ENCODE measurements at regions not wholly inside any gene's neighbourhood (a gene's known extent, or its start where the extent isn't known, plus 50 kb on each side); places are given as distances from the start of the nearest gene placed in this dataset.
"Not testable (repeated sequence)": the region's sequence is repeated elsewhere in the genome, so short reads cannot be mapped to it uniquely, and the experiment has no call there.

DNA sequence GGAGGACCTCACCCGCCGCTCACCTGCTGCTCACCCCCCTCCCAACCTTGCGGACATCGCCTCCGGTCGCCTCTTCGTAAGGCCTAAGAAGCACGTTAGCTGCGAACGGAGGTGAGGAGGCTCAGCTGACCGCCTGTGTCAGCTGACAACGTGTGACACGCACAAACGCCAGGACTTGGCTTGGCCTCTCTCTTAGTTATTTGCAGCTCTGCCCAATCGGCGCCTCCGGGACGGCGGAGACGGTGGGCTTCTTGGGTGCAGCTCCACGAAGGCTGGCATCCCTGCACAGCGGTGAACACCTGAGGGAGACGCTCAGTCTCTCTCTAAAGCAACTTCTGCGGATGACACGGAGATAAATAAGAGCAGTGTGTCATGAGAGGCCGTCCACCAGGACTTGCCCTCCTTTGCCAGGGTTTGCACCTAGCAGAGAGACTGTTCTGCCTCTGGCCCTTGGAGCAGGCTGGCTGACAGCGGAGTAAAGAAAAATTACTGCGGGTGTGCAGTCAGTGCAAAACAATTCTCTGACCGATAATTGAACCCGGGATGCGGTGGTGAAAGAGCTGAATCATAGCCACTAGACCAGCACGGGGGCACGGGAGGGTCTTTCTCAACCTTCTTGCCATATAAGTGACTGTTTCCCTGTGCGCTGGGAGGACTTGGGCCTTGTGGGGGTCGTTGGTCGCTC, 318.9 kb downstream of the FAM72C start:
- DNase-seq = no peak
- Histone ChIP-seq H3K4me2 (ENCODE audit: low read length) (no peak overlapping the region), H3K27ac (ENCODE audit: low read depth, low read length) (no peak overlapping the region), H2AK5ac (ENCODE audit: low read length) (no peak overlapping the region), H2BK120ac (ENCODE audit: insufficient read depth, low read length, poor library complexity) (no peak overlapping the region), H3K4me1 (ENCODE audit: control insufficient read depth in 1 of 2, insufficient read depth in 2 of 2, low read length in 2 of 2) (no peaks in the 10 kb centered on the region), H3K14ac (ENCODE audit: low read length) (no peak overlapping the region), H4K12ac (ENCODE audit: low read depth, low read length) (no peak overlapping the region), H3K79me2 (ENCODE audit: control insufficient read depth, insufficient read depth, low read length, poor library complexity) (no peaks in the 10 kb centered on the region), H3K18ac (ENCODE audit: low read length) (no peak overlapping the region), H3K36me3 (ENCODE audit: control insufficient read depth in 1 of 2, insufficient read depth in 2 of 2, low read length in 2 of 2) (no peaks in the 10 kb centered on the region), H3K4ac (ENCODE audit: low read depth, low read length) (no peak overlapping the region), H3K27me3 (ENCODE audit: insufficient read depth, low read length) (no peaks in the 10 kb centered on the region), H3K9me3 (ENCODE audit: insufficient read depth, low read depth, low read length) (peaks cover 11% of the 10 kb centered on the region), H2BK5ac (ENCODE audit: low read depth, low read length, poor library complexity) (no peak overlapping the region), H3K9ac (ENCODE audit: low read length) (no peak overlapping the region), H3K79me1 (ENCODE audit: low read length) (no peaks in the 10 kb centered on the region), H4K8ac (ENCODE audit: low read depth, low read length) (no peak overlapping the region), H4K91ac (ENCODE audit: low read depth, low read length) (no peak overlapping the region), H2BK12ac (ENCODE audit: low read length) (no peak overlapping the region), H3K4me3 (ENCODE audit: low read depth, low read length) (no peak overlapping the region), H3K23ac (ENCODE audit: low read length) (no peak overlapping the region), H2AFZ (ENCODE audit: insufficient read depth, low read length, poor library complexity) (no peak overlapping the region)
- WGBS (ENCODE audit: extremely low coverage, insufficient coverage, insufficient read length) = no CpG with 5 or more reads among the region's 36 CpGs

DNA sequence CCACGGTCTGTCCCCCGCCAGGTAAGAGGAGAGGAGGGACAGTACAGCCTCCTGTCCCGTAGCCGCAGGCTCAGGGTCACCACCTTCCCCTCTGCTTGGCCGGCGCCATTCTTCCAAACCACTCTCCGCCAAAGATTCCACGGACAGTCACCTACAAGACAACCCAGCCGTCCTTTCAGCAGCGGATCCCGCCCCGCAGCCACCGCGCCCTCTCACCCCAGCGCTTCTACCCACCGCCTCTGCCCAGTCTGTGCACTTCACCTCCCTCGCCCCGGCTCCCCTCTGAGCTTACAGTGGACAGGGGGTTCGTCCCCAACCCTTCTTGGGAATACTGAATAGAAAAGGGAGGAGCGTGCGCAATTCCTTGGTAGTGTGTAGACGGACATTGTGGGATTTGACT, 319.6 kb downstream of the FAM72C start:
- no peaks in the 10 kb centered on the region for H3K36me3 ChIP-seq (ENCODE audit: control insufficient read depth in 1 of 2, insufficient read depth in 2 of 2, low read length in 2 of 2)
- H3K18ac ChIP-seq (ENCODE audit: low read length) = no peak overlapping the region
- no peak overlapping the region for H2BK5ac ChIP-seq (ENCODE audit: low read depth, low read length, poor library complexity)
- H2BK12ac ChIP-seq (ENCODE audit: low read length) = no peak overlapping the region
- H4K91ac ChIP-seq (ENCODE audit: low read depth, low read length) = no peak overlapping the region
- DNase-seq = no peak
- no peaks in the 10 kb centered on the region for H3K79me1 ChIP-seq (ENCODE audit: low read length)
- no peak overlapping the region for H3K9ac ChIP-seq (ENCODE audit: low read length)
- H3K27me3 ChIP-seq (ENCODE audit: insufficient read depth, low read length) = no peaks in the 10 kb centered on the region
- H3K4ac ChIP-seq (ENCODE audit: low read depth, low read length) = no peak overlapping the region
- no peak overlapping the region for H3K23ac ChIP-seq (ENCODE audit: low read length)
- no CpG with 5 or more reads among the region's 22 CpGs for WGBS (ENCODE audit: extremely low coverage, insufficient coverage, insufficient read length)
- no peak overlapping the region for H3K4me2 ChIP-seq (ENCODE audit: low read length)
- H2AFZ ChIP-seq (ENCODE audit: insufficient read depth, low read length, poor library complexity) = no peak overlapping the region
- no peaks in the 10 kb centered on the region for H3K4me1 ChIP-seq (ENCODE audit: control insufficient read depth in 1 of 2, insufficient read depth in 2 of 2, low read length in 2 of 2)
- H4K8ac ChIP-seq (ENCODE audit: low read depth, low read length) = no peak overlapping the region
- no peaks in the 10 kb centered on the region for H3K79me2 ChIP-seq (ENCODE audit: control insufficient read depth, insufficient read depth, low read length, poor library complexity)
- no peak overlapping the region for H3K14ac ChIP-seq (ENCODE audit: low read length)
- H4K12ac ChIP-seq (ENCODE audit: low read depth, low read length) = no peak overlapping the region
- no peak overlapping the region for H2BK120ac ChIP-seq (ENCODE audit: insufficient read depth, low read length, poor library complexity)
- no peak overlapping the region for H3K4me3 ChIP-seq (ENCODE audit: low read depth, low read length)
- H3K27ac ChIP-seq (ENCODE audit: low read depth, low read length) = no peak overlapping the region
- H2AK5ac ChIP-seq (ENCODE audit: low read length) = no peak overlapping the region
- H3K9me3 ChIP-seq (ENCODE audit: insufficient read depth, low read depth, low read length) = peaks cover 11% of the 10 kb centered on the region

DNA sequence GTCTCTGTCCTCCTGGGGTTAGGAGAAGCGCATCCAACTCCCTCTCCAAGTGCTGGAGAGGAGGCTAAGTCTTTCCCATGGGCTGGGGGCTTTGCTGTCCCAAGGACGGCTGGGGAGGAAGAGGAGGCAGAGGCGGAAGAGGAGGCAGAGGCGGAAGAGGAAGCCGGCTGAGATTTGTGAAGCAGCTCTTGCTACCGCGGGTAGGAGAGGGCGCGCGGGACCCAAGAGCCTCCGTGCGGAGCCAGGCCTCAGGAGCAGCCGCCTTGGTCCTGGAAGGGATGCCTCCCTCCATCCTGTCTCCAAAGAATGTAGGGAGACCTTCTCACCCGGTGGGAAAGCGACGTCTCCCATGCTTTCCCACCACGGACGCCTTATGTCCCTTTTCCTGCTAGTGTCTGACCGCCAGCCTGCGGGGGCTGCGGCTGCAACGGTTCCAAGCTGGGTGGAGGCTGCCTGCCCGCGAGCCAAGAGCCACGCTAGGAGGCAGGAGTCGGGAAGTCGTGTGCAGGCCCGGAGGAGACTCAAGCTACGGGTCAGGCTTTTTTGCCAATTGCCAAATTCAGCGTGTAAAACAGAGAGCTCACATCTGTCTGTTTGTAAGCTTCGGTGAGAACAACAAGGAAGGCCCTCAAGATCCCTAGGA, 320.3 kb downstream of the FAM72C start:
- no peak overlapping the region for H3K4me2 ChIP-seq (ENCODE audit: low read length)
- H2BK120ac ChIP-seq (ENCODE audit: insufficient read depth, low read length, poor library complexity) = no peak overlapping the region
- DNase-seq = no peak
- H3K4me3 ChIP-seq (ENCODE audit: low read depth, low read length) = no peak overlapping the region
- no peak overlapping the region for H3K23ac ChIP-seq (ENCODE audit: low read length)
- WGBS (ENCODE audit: extremely low coverage, insufficient coverage, insufficient read length) = no CpG with 5 or more reads among the region's 31 CpGs
- no peaks in the 10 kb centered on the region for H3K27me3 ChIP-seq (ENCODE audit: insufficient read depth, low read length)
- no peaks in the 10 kb centered on the region for H3K36me3 ChIP-seq (ENCODE audit: control insufficient read depth in 1 of 2, insufficient read depth in 2 of 2, low read length in 2 of 2)
- H3K14ac ChIP-seq (ENCODE audit: low read length) = no peak overlapping the region
- no peak overlapping the region for H2AFZ ChIP-seq (ENCODE audit: insufficient read depth, low read length, poor library complexity)
- peaks cover 11% of the 10 kb centered on the region for H3K9me3 ChIP-seq (ENCODE audit: insufficient read depth, low read depth, low read length)
- no peak overlapping the region for H4K12ac ChIP-seq (ENCODE audit: low read depth, low read length)
- no peak overlapping the region for H4K91ac ChIP-seq (ENCODE audit: low read depth, low read length)
- no peak overlapping the region for H2AK5ac ChIP-seq (ENCODE audit: low read length)
- no peaks in the 10 kb centered on the region for H3K79me2 ChIP-seq (ENCODE audit: control insufficient read depth, insufficient read depth, low read length, poor library complexity)
- H2BK5ac ChIP-seq (ENCODE audit: low read depth, low read length, poor library complexity) = no peak overlapping the region
- no peak overlapping the region for H3K9ac ChIP-seq (ENCODE audit: low read length)
- no peak overlapping the region for H3K18ac ChIP-seq (ENCODE audit: low read length)
- H3K79me1 ChIP-seq (ENCODE audit: low read length) = no peaks in the 10 kb centered on the region
- no peak overlapping the region for H3K27ac ChIP-seq (ENCODE audit: low read depth, low read length)
- no peak overlapping the region for H3K4ac ChIP-seq (ENCODE audit: low read depth, low read length)
- H4K8ac ChIP-seq (ENCODE audit: low read depth, low read length) = no peak overlapping the region
- no peak overlapping the region for H2BK12ac ChIP-seq (ENCODE audit: low read length)
- H3K4me1 ChIP-seq (ENCODE audit: control insufficient read depth in 1 of 2, insufficient read depth in 2 of 2, low read length in 2 of 2) = no peaks in the 10 kb centered on the region

DNA sequence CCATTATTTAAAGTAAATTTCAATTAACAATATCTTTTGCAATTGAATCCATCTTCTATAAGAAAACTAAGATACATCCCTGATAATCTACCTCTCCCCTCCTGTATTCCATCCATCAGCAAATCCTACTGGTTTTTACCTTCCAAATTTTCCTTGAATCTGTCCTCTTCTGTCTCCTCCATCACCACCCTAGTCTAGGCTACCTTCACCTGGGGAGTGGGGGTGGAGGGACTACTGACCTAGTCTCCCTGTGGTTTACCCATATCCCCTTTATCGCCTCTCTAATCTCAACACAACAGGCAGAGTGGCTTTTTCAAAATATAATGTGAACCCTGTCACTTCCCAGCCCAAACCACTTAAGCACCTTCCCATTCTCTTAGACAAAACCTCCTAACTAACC, 327.8 kb downstream of the FAM72C start:
- DNase-seq; H2BK5ac ChIP-seq (ENCODE audit: low read depth, low read length, poor library complexity); H3K79me2 ChIP-seq (ENCODE audit: control insufficient read depth, insufficient read depth, low read length, poor library complexity); H3K4me1 ChIP-seq (ENCODE audit: control insufficient read depth in 1 of 2, insufficient read depth in 2 of 2, low read length in 2 of 2); H3K18ac ChIP-seq (ENCODE audit: low read length); H4K8ac ChIP-seq (ENCODE audit: low read depth, low read length); H3K27ac ChIP-seq (ENCODE audit: low read depth, low read length); H3K14ac ChIP-seq (ENCODE audit: low read length); H3K79me1 ChIP-seq (ENCODE audit: low read length); H3K36me3 ChIP-seq (ENCODE audit: control insufficient read depth in 1 of 2, insufficient read depth in 2 of 2, low read length in 2 of 2); H3K27me3 ChIP-seq (ENCODE audit: insufficient read depth, low read length); H2BK120ac ChIP-seq (ENCODE audit: insufficient read depth, low read length, poor library complexity); H3K4me2 ChIP-seq (ENCODE audit: low read length); H2AK5ac ChIP-seq (ENCODE audit: low read length); H3K9me3 ChIP-seq (ENCODE audit: insufficient read depth, low read depth, low read length); H4K91ac ChIP-seq (ENCODE audit: low read depth, low read length); H2AFZ ChIP-seq (ENCODE audit: insufficient read depth, low read length, poor library complexity); H3K23ac ChIP-seq (ENCODE audit: low read length); H3K4ac ChIP-seq (ENCODE audit: low read depth, low read length); H4K12ac ChIP-seq (ENCODE audit: low read depth, low read length); H3K4me3 ChIP-seq (ENCODE audit: low read depth, low read length); H3K9ac ChIP-seq (ENCODE audit: low read length); H2BK12ac ChIP-seq (ENCODE audit: low read length): not testable (repeated sequence)
- no CpG with 5 or more reads among the region's 1 CpG for WGBS (ENCODE audit: extremely low coverage, insufficient coverage, insufficient read length)

Data from trophoblast cell (in vitro differentiated cells and primary cell).